HTR-8/SVneo (cell line): ENCODE measurements at regions not wholly inside any gene's neighbourhood (a gene's known extent, or its start where the extent isn't known, plus 50 kb on each side); places are given as distances from the start of the nearest gene placed in this dataset.

Experiments used
- DNase-seq: peaks from one replicate; pipeline ENCODE4 v3.0.0; 2011; ENCODE audit warnings: low spot score, mixed read lengths; ENCODE audit not compliant: insufficient read length
- FAIRE-seq: peaks from 2 replicates; lab custom pipeline; 2011; peaks lifted over from hg19 to GRCh38; lab: Jason Lieb, UNC

DNA sequence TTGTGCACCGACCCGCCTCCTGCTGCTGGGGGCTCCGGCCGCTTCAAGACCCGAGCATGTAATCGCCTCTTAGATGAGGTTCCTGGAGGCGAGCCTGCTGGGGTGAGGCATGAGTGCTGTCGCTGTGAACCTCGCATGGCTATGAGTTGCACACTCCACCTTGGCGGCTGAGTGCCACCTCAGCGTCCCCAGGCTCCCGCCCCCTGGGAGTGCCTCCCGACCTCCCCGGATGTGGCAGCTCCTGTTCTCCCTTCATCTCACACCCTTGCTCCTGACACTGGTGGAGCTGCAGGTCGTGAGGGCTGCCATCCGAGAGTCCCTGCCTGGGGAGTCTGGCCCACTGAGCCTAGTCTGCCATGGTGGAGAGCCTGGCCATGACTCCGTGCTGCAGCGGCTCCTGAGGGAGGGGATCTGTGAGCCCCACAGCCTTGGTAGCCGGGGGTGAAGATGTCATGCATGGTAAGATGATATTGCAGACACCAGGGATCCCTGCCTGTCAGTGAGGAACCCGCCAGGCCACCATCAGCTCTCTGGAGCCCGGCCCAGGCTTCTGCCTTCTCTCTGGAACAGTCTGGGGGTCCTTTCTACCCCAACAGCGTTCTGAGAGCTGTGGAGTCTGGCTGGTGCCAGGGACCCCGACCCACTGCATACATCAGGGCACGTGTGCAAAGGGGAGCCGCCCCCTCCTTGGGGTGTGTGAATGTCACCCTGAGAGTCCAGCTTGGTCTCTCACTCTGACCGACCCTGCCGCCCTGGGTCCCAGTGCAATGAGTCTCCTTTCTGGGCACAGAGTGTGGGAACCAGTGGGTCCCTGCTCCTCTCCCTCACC is 61.6 kb upstream of the HS6ST1 start:
- DNase-seq (no peak), FAIRE-seq (no peak)

DNA sequence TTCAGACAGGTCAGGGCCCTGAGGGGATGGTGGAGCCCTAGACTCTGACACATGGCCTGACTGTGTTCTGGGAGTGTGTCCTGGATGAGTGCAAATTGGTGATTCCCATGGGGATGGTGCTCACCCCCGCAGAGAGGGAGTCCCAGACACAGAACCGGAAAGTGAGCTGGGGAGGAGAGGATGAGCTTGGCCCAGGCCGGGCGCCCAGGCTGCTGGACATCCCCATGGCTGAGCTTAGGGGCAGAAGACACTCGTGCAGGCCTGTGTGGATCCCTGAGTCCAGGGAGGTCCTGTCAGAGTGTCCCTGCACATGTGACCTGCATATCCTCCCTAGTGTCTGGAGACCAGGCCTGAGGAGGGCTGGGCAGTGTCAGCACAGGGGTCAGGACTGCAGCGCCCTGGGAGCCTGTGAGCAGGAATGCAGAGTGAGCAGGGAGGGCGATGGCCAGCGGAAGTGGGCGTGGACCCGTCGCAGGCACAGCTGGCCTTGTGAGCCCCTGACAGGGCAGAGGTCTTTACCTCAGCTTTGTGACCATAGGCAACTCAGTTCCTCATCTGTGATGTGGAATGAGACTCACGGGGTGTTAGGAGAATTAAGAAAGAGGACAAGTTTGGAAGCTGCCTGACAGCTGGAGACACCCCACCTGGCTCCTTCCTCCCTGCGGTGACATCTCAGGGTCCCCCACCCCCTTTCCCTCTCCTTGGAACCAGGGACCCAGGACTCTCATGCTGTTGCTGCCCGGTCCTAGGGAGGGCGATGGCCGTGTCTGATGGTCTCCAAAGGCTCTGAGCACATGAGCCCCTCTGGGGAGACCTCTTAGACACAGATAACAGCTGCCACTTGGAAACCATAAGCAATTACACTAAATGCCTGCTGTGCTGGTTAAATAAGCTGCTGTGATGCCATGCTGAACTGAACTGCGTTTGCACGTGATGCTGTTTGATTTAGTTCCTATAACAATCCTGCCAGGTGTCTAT is 62.6 kb upstream of the HS6ST1 start:
- no peak for FAIRE-seq
- no peak for DNase-seq

DNA sequence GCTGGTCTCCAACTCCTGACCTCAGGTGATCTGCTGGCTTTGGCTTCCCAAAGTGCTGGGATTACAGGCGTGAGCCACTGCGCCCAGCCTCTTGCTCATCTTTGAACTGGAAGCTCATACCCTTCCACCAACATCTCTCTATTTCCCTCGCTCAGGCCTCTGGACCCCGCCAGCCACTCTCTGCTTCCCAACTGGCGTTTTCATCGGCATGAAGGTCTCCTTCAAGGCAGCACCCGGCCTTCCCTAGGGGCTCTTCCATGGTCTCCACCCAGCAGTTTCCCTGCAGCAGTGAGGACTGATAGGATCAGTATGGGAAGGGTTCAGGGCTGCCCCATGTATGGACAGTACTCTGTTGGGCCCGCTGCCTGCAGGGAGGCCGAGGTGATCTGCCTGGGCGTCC is 65.8 kb upstream of the HS6ST1 start:
- DNase-seq (no peak), FAIRE-seq (no peak)

- FAIRE-seq (no peak), DNase-seq (no peak)
These were observed 66.3 kb upstream of the HS6ST1 start for GRCh38 chr2:128384956-128385355.

DNA sequence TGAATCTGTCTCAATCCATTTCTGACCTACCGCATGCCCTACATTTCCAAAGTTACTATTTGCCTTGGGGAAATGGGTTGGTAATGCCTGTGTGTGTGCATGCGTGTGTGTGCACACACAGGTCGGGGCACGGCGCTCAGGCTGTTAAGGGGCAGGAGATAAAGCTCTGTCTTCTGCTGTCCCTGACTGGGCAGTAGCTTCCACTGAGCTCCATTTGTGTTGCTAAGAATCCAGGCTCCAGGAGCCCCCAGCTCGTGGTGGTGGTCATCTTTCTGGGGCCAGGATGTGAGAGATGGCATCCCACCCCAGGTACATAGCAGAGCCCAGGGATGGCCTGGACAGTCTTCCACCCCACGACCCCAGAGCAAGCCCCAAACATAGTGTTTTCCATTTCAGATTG is 66.7 kb upstream of the HS6ST1 start:
- DNase-seq (no peak), FAIRE-seq (no peak)

DNA sequence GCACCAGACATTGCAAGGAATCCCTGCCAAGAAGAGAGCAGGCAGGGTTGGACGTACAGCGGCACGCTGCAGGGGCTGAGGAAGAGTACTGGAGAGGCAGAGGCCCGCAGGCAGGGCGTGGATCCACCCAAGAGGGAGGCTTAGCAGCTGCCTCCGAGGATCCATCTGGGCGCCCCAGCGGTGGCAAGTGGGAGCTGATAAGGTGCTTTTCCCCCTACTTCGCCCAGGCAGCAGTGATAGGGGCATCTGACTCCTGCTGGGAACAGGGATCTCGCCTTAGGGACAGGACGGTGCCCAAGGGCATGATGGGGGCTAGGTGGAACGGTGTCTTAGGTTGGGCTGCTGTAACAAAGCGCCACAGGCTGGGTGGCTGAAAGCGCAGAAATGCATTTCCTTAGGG is 67.4 kb upstream of the HS6ST1 start:
- FAIRE-seq (no peak), DNase-seq (no peak)

- DNase-seq (no peak), FAIRE-seq (no peak)
These were observed 69.9 kb upstream of the HS6ST1 start for GRCh38 chr2:128388499-128388941.

DNA sequence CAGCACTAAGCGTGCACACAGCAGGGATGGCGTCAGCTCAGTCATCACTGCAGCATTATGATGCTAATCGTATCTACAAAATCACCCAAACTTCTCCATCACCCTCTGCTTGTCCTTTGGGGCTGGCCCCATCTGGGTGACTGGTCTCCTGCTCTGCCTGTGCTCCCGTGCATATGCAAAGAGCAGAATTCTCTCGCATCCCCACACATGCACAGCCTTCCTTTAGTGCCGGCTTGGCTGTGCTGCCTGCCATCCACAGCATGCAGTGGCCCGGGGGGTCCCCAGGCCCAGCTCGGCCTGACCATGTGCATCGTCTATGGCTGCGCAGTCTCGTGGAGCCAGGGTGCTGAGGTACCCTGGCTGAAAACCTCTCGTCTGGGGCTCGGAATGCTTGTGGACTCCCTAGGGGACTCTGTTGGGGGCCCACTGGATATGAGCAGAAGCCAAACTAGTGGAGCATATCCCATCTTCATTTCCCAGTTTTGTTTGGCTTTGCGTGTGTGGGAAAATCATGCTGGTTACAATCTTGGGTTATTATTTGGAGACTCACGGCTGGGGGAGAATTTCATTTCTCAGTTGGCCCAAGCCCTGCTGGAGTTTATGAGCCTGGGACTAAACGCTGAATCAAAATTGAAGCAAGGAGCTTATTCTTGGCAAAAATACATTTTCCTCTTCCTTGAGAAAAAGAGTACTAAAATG is 70.9 kb upstream of the HS6ST1 start:
- no peak for DNase-seq
- no peak for FAIRE-seq

GRCh38 chr2:128390256-128390990 is 71.8 kb upstream of the HS6ST1 start:
- no peak for FAIRE-seq
- no peak for DNase-seq

DNA sequence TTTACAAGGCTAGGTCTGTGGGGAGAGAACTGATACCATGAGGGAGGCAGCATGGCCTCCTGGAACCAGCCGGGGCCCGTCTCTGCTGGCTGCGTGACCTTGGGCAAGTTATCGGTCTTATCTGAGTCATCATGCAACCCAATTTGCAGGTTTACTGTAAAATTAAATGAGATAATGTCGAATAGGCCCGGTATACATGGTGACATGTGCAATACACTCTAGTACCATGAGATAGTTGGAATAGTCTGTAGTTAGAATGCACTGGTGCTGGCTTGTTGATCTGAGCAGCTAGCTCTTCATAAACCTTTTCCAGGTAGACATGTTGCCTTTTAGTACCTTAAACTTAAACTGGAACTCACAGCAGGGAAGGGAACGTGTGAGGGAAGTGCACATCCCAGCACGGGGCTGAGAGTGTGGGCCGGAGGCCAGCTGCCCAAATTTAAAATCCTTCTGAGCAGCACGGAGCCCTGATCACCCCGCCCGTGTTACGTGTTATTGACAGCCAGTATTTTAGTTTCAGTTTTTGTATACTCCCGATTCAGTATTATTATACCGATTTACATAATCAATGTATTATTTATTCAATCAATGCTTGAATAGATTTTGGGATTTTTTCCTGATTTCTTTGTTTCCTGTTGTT is 72.4 kb upstream of the HS6ST1 start:
- DNase-seq, result no peak

DNA sequence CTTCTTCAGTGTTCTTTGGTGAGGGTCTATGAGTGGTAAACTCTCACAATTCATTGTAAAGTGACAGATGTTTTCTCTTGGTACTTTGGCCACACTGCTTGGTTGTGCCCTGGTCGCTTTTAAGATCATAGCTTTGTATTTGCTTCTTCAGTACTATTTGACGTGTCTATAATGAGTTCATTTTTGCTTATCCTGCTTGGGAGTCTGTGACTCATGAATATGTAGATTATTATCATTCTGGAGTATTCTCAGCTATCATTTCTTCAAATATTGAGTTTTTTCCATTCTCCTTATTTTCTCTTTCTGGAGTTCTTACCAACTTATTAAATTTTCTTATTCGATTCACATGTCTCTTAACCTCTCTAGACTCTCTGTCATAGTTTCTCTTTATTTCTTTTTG is 73.0 kb upstream of the HS6ST1 start:
- no peak for DNase-seq
- no peak for FAIRE-seq

More for the DNA sequence above, 72.4 kb upstream of the HS6ST1 start:
- no peak for FAIRE-seq

- no peak for FAIRE-seq
- no peak for DNase-seq
These were observed 73.5 kb upstream of the HS6ST1 start for GRCh38 chr2:128392207-128392606.

- DNase-seq (no peak), FAIRE-seq (no peak)
These were observed 75.5 kb upstream of the HS6ST1 start for GRCh38 chr2:128394007-128394730.

DNA sequence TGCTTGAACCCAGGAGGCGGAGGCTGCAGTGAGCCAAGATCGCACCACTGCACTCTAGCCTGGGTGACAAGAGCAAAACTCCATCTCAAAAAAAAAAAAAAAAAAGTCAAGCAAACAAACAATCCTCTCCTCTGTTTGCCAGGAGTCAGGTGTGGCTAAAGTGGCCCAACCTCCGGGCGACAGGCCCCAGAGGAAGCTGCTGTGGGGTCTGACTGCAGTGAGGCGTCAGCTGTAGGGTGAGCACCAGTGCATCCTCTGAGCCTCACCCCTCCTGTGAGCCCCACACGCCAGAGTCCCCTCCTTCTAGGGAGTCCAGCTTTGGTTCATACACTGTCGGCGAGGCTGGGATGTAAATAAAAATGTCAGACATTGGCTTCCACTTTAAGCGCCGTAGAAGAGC is 76.5 kb upstream of the HS6ST1 start:
- DNase-seq, result no peak
- FAIRE-seq, result no peak

- no peak for FAIRE-seq
- no peak for DNase-seq
These were observed 77.2 kb upstream of the HS6ST1 start for GRCh38 chr2:128395640-128396499.

DNA sequence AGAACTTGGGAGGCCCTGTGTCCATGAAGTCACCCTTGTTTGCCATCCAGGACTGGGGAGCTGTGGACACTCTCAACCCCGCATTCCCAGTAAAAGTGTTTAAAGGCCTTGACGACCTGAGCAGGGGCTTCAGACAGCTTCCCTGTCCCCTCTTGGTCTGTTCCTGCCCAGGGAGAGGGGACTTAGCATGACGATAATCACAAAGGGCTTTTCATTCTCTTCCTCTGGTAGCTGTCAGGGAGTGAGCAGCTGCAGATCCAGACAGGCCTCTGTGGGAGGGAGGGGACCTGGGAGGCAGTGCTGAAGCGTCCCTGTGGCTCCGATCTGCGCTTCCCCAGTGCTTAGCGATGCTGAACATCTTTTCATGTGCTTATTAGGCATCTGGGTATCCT is 77.8 kb upstream of the HS6ST1 start:
- DNase-seq (no peak), FAIRE-seq (no peak)

DNA sequence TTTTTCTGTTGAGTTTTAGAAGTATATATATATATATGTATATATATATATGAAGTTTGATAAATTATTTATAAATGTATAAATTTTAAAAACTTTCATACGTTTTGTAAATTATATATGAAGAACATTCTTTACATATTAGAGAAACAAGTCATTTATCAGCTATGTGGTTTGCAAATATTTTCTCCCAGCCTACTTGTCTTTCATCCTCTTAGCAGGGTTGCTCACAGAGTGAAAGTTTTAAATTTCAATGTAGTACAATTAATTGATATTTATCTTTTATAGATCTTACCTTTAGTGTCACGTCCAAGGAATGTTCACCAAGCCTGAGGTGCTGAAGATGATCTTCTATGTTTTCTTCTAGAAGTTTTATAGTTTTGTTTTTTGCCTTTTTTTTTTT is 78.3 kb upstream of the HS6ST1 start:
- FAIRE-seq (no peak), DNase-seq (no peak)

DNA sequence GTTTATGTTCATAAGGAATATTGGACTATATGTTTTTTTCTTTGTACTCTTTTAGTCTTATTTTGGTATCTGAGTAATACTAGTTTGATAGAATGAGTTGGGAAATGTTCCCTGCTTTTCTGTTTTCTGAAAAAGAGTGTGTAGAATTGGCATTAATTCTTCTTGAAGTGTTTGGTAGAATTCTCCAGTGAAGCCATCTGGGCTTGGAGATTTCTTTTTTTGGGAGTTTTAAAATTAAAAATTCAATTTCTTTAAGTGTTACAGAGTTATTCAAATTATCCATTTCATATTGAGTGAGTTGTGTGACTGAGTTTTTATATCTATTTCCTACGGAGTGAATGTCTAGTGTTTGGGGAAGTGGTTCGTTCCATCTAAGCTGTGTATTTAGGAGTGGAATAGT is 80.6 kb upstream of the HS6ST1 start:
- DNase-seq (no peak), FAIRE-seq (no peak)
